Left lobe of liver (tissue), 2 donors: ENCODE measurements at regions not wholly inside any gene's neighbourhood (a gene's known extent, or its start where the extent isn't known, plus 50 kb on each side); places are given as distances from the start of the nearest gene placed in this dataset.

ENCODE experiments used
- ATAC-seq: fragments of 200-7000 bp; cut with Tn5 transposase; one replicate; pipeline ENCODE4 v1.9.1; 2020; ENCODE audit warnings: mild to moderate bottlenecking, moderate library complexity
- DNase-seq: peaks from one replicate; pipeline ENCODE4 v3.0.0-alpha.2; 2020; ENCODE audit warnings: low spot score
- donor health status: DM: no; HTN: no; CAD: no; lungs with moderate emphysema.
- donor health status: DM: no; HTN: yes; CAD: no.

DNA sequence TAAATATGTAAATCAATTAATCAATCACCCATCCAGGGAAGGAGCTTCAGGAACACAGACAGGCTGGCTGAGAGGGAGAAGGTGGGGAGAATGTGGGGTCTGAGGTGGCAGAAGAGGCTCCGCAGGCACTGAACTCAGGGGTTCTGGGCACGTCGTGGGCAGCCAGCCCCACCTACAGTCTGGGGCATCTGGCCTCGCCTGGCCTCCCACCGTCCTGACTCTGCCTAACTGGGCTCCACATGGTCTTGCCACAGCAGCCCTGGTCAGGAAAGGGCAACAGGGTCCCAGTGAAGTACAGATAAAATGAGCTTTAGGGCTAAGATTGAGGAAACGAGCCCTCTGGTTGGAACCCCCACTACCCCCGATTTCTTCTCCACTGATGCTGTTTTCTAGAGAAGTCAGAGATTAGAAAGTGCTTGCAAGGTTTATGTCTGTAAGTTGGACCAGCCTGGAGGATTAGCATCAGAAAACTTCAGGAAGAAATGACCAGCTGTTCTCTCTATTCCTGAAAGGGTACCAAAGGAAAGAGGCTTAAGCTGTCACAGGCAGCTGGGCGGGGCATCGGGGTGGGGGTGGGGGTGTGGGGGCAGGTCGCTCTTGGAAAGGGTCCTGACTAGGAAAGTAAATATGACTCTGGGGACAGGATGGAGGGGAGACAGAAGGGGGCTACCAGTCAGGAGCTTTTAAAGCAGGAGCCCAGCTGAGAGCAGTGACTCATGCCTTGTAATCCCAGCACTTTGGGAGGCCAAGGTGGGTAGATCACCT is 261.7 kb downstream of the BUD13 start:
- ATAC-seq (no peak), DNase-seq (no peak)

GRCh38 chr11:116510166-116510565 is 262.6 kb downstream of the BUD13 start:
- no peak for ATAC-seq
- DNase-seq = peak; percentile 40

- DNase-seq (peak; percentile 15), ATAC-seq (no peak)
Measured at GRCh38 chr11:116509551-116509950, 263.2 kb downstream of the BUD13 start.

DNA sequence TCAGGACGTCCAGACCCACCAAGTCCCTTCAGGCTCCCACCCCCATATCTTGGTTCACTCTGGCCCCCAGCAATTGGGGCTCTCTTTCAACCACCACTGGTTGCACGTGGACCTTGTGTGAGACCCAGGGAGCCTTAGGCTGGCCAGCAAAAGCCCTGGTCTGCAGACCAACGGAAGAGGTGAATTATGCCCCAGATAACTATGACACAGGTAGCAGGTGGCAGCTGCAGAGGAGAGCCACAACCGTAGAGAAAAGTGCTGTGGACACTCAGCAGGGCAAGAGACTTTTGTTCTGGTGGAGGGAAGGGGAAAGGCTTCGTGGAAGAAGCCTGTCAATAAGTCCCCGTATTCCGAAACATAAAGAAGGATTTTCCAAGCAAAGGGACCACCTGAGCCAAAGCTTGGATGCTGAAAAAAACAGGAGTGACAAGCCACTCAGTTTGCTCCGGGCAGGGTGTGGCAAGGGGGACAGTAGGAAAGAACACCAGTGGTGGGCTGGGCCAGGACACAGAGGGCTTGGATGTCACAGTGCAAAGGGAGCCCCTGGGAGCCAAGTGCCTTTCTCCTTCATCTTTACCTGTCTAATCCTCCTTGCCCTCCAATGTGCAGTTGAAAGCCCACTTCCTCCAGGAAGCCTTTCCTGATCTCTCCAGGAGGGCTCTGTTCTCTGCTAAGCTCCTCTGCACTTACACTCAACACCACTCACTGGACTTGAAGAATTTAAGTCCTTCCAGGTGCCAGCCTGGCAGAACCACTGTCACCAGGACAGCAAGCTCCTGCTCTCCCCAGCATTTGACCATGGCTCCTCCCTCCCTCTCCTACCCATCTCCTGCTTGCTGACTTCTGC is 264.7 kb downstream of the BUD13 start:
- ATAC-seq (no peak), DNase-seq (no peak)

GRCh38 chr11:116507016-116507415 is 265.8 kb downstream of the BUD13 start:
- DNase-seq (no peak), ATAC-seq (no peak)

DNA sequence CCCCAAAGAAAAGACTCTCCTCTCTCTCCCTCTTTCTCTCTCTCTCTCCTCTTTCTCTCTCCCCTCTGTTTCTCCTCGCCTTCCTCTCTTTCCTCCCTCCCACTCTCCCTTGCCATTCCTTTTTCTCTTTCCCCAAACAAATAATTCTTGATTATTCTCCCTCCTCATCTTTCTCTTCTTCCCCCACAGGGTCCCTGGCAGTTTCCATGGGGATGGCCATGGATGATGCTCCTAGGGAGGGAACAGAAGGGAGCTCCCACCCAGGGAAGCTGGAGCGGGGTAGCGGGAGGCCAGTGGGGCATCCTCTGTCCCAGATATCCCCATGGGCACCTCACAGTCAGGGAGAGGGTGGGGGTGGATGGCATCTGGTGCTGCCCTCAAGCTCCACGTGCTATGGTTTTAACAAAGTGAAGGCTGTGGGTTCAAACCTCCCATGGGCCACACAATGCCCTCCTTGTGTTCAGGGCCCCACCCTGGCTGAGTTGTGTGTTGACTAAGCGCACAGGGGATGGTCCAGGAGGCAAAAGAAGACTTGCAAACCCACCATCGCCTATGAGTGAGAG is 266.4 kb downstream of the BUD13 start:
- ATAC-seq = no peak

GRCh38 chr11:116505298-116506262 is 267.2 kb downstream of the BUD13 start:
- DNase-seq (no peak), ATAC-seq (no peak)

More for the DNA sequence above, 266.4 kb downstream of the BUD13 start:
- peak; percentile 19 for DNase-seq

- DNase-seq = no peak
- no peak for ATAC-seq
Measured at GRCh38 chr11:116504541-116505297, 268.1 kb downstream of the BUD13 start.

- ATAC-seq = no peak
- peak; percentile 27 for DNase-seq
Measured at GRCh38 chr11:116503216-116504160, 269.3 kb downstream of the BUD13 start.

- DNase-seq (peak; percentile 68), ATAC-seq (peak; percentile 94)
Measured at GRCh38 chr11:116502641-116503061, 270.1 kb downstream of the BUD13 start.

- ATAC-seq (no peak), DNase-seq (peak; percentile 18)
Measured at GRCh38 chr11:116501728-116502127, 271.1 kb downstream of the BUD13 start.

- no peak for ATAC-seq
- DNase-seq = no peak
Measured at GRCh38 chr11:116500947-116501602, 271.7 kb downstream of the BUD13 start.

DNA sequence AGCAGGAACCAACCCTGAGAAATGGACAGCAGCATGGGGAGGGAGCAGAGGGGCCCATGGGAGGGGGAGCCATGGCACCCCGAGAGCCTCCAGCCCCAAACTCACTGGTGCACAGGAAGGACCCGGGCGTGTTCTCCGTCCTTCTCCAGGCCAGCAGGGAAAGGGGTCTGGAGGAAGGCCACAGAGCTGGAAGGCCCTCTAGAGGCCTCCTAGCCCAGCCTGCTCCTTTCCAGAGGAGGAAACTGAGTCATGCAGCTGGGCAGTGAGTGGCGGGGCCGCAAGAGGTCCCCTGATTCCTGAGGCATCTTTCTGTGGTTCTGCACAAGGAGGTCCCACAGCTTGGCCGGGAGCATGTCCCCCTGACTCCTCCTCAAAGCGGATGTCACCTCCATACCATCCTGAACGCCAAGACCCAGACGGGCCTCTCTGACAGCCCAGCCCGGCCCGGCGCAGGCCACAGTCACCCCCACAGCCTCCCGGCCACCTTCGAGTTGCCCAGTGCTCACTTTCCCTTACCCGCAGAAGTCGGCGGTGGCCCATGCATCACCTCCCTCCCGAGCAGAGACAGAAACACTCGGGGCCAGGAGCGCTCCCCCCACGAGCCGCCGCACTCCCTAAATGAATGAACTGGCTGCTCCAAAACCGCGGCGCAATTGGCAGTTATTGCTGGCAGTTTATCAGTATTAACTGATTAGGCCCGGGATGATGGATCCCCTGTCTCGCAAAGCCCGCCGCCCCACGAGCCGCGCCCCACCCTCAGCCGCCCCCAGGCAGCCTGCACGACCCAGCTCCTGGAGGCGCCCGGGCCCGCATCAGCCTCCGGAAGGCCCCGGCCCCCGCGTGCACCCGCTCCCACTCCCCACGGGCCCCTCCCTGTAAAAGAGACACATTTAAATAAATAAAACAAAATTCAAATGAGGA is 272.5 kb downstream of the BUD13 start:
- DNase-seq (no peak), ATAC-seq (no peak)

DNA sequence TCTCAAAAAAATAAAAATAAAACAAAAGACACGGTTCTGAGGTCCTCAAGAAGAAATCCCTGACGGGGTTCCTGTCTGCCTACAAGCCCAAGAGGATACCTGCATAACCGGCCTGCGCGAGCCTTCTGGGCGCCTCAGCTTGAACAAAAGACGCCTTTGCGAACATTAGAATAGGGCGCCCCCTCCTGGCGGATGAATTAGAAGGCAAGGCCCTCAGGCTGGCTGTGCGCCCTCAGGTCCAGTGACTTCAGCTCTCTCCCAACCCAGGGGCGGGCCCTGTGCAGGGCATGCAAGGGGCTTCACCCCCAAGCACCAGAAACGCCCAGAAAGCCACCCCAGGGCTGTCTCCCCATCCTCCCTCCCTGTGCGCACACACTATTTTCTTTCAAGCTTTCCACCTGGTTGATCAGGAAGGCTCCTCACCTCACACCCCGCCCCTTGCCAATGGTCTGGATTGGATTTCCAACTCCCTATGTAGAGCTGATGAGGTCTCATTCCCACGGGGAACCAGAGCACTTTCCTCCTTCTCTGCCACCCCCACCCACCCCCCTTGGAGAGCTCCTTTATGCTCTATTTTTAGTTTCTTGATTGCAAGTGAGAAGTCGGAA is 273.3 kb downstream of the BUD13 start:
- DNase-seq (no peak), ATAC-seq (peak; percentile 47)

GRCh38 chr11:116498161-116498560 is 274.6 kb downstream of the BUD13 start:
- ATAC-seq = no peak
- DNase-seq = no peak

DNA sequence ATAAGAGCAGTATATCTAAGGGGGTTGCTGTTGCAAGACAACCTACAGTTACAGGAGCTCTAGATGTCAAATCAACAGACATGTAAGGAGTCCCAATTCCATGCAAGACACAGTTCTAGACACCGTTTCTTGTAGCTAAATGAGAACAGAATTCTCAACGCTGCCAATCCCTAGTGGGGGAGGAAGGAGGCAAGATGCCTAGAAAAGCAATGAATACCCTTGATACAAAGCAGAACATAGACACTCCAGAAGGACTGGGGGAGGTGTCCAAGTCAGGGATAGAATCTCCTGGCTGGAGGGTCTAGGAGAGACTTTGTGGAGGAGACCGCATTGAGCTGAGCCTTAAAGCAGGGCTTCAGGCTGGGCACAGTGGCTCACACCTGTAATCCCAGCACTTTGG is 280.2 kb downstream of the BUD13 start:
- ATAC-seq = no peak
- no peak for DNase-seq
